RWPE2 (cell line): ENCODE measurements at regions not wholly inside any gene's neighbourhood (a gene's known extent, or its start where the extent isn't known, plus 50 kb on each side); places are given as distances from the start of the nearest gene placed in this dataset.
"Not testable (repeated sequence)": the region's sequence is repeated elsewhere in the genome, so short reads cannot be mapped to it uniquely, and the experiment has no call there.

Experiments used
- ATAC-seq: fragments of 200-7000 bp; cut with Tn5 transposase; 3 replicates; pipeline ENCODE4 v1.9.1; 2021; ENCODE audit warnings: low read depth
- DNase-seq: peaks from one replicate; pipeline ENCODE4 v3.0.0-alpha.2; 2020; ENCODE audit warnings: low spot score
- H3K27ac ChIP-seq: fragments of 450-650 bp; 2 replicates; pipeline ENCODE4 v1.5.1; 2017; ENCODE audit warnings: mild to moderate bottlenecking; ENCODE audit not compliant: poor library complexity, severe bottlenecking
- H3K27me3 ChIP-seq: fragments of 250-450 bp; sonication (Bioruptor Pico); 2 replicates; pipeline ENCODE4 v1.5.1; 2021; ENCODE audit warnings: mild to moderate bottlenecking, moderate library complexity; ENCODE audit not compliant: insufficient read depth, poor library complexity, severe bottlenecking
- H3K36me3 ChIP-seq: fragments of 250-450 bp; sonication (Bioruptor Pico); 2 replicates; pipeline ENCODE4 v1.5.1; 2020; ENCODE audit warnings: low read depth, mild to moderate bottlenecking, moderate library complexity
- H3K4me1 ChIP-seq: fragments of 250-450 bp; sonication (Bioruptor Pico); 2 replicates; pipeline ENCODE4 v1.5.1; 2021; ENCODE audit warnings: mild to moderate bottlenecking, moderate library complexity; ENCODE audit not compliant: insufficient read depth, poor library complexity, severe bottlenecking
- H3K4me3 ChIP-seq: fragments of 250-450 bp; sonication (Bioruptor Pico); 2 replicates; pipeline ENCODE4 v1.5.1; 2021; ENCODE audit warnings: mild to moderate bottlenecking, moderate library complexity; ENCODE audit not compliant: severe bottlenecking
- H3K9me3 ChIP-seq: fragments of 250-450 bp; sonication (Bioruptor Pico); 2 replicates; pipeline ENCODE4 v1.5.1; 2021; ENCODE audit warnings: mild to moderate bottlenecking, moderate library complexity; ENCODE audit not compliant: severe bottlenecking
- CTCF ChIP-seq: fragments of 450-650 bp; IDR thresholded peaks from one replicate; pipeline ENCODE4 v1.5.1; 2017; ENCODE audit warnings: mild to moderate bottlenecking, moderate library complexity; ENCODE audit not compliant: poor library complexity, severe bottlenecking

DNA sequence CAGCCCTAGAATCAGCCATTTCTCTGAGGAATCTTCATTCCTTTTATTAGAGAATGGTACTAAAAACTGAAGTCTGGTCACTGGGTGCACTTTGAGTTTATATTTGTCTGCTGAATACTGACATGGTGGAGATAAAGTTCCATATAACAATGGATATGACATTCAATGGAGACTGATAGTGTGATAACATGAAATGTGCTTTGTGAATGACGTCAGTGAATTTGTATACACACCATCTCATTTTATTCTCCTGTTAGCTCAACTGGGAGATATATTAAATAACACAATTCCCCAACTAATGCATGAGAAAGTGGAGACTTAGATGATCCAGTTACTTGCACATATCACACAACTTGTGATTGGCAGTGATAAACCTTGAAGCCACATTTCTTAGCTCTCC, 446.7 kb downstream of the DOK5 start:
- no peak for ATAC-seq
- DNase-seq, result no peak
- Histone ChIP-seq H3K36me3 (no peaks in the 10 kb centered on the region), H3K27me3 (no peaks in the 10 kb centered on the region), H3K4me1 (no peaks in the 10 kb centered on the region), H3K4me3 (no peak overlapping the region), H3K9me3 (no peaks in the 10 kb centered on the region), H3K27ac (no peak overlapping the region)
- no peak for TF ChIP-seq CTCF

DNA sequence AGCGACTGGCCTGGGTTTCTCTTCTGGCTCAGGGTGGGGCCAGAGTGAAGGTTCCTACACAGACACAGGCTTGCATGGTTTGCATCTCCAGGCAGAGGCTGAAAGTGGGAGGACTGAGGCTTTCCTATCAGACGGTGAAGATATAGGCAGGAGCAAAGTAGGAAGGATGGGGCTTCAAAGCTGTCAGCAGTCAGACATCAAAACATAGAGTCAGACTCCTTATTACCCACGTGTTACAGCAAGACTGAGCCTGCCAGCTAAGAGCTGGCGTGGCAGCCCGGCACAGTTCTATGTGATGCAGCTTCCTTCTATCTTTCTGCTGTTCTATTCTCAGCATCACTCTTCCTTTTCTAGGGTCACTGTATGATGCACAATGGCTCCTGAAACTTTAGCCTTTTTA, 445.1 kb downstream of the DOK5 start:
- DNase-seq, result no peak
- no peak overlapping the region for H3K27ac ChIP-seq
- no peaks in the 10 kb centered on the region for H3K27me3 ChIP-seq
- H3K4me3 ChIP-seq, result no peak overlapping the region
- no peak for TF ChIP-seq CTCF
- H3K9me3 ChIP-seq, result no peaks in the 10 kb centered on the region
- ATAC-seq, result peak; percentile 51; the same call in 2 of the 3 replicates
- H3K4me1 ChIP-seq, result no peaks in the 10 kb centered on the region
- H3K36me3 ChIP-seq, result no peaks in the 10 kb centered on the region

GRCh38 chr20:54918993-54919392, 443.6 kb downstream of the DOK5 start:
- H3K4me3 ChIP-seq, H3K36me3 ChIP-seq, ATAC-seq, H3K27ac ChIP-seq, H3K4me1 ChIP-seq, H3K27me3 ChIP-seq, DNase-seq, H3K9me3 ChIP-seq: not testable (repeated sequence)

GRCh38 chr20:54914995-54915394, 439.6 kb downstream of the DOK5 start:
- Histone ChIP-seq H3K27me3 (no peaks in the 10 kb centered on the region), H3K27ac (no peak overlapping the region), H3K9me3 (no peaks in the 10 kb centered on the region), H3K4me3 (no peak overlapping the region), H3K4me1 (no peaks in the 10 kb centered on the region), H3K36me3 (no peaks in the 10 kb centered on the region)
- ATAC-seq (no peak), DNase-seq (no peak)
- TF ChIP-seq CTCF, result no peak

- Histone ChIP-seq H3K36me3 (no peaks in the 10 kb centered on the region), H3K4me3 (no peak overlapping the region), H3K4me1 (no peaks in the 10 kb centered on the region), H3K9me3 (peaks cover 9% of the 10 kb centered on the region), H3K27ac (no peak overlapping the region), H3K27me3 (peaks cover 2% of the 10 kb centered on the region)
- ATAC-seq, result no peak
- no peak for TF ChIP-seq CTCF
- DNase-seq, result no peak
Measured at GRCh38 chr20:54909702-54910101, 434.3 kb downstream of the DOK5 start.

- H3K27ac ChIP-seq, DNase-seq, ATAC-seq, H3K36me3 ChIP-seq, H3K4me3 ChIP-seq, H3K4me1 ChIP-seq, H3K27me3 ChIP-seq: not testable (repeated sequence)
- H3K9me3 ChIP-seq, result peaks cover 23% of the 10 kb centered on the region
Measured at GRCh38 chr20:54906134-54906533, 430.7 kb downstream of the DOK5 start.
